ENCODE measurements at regions not wholly inside any gene's neighbourhood (a gene's known extent, or its start where the extent isn't known, plus 50 kb on each side); places are given as distances from the start of the nearest gene placed in this dataset.

GRCh38 chr1:232271991-232272589 is 357.8 kb downstream of the SIPA1L2 start:
- TF ChIP-seq, protein P1, sequence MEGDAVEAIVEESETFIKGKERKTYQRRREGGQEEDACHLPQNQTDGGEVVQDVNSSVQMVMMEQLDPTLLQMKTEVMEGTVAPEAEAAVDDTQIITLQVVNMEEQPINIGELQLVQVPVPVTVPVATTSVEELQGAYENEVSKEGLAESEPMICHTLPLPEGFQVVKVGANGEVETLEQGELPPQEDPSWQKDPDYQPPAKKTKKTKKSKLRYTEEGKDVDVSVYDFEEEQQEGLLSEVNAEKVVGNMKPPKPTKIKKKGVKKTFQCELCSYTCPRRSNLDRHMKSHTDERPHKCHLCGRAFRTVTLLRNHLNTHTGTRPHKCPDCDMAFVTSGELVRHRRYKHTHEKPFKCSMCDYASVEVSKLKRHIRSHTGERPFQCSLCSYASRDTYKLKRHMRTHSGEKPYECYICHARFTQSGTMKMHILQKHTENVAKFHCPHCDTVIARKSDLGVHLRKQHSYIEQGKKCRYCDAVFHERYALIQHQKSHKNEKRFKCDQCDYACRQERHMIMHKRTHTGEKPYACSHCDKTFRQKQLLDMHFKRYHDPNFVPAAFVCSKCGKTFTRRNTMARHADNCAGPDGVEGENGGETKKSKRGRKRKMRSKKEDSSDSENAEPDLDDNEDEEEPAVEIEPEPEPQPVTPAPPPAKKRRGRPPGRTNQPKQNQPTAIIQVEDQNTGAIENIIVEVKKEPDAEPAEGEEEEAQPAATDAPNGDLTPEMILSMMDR (IDR thresholded peaks at IDR 0.05) = no peak
- no peak for TF ChIP-seq POLR2A (IDR thresholded peaks at IDR 0.05)

Data from Peyer's patch (tissue), 4 donors.